GM12892 (cell line): ENCODE measurements at regions not wholly inside any gene's neighbourhood (a gene's known extent, or its start where the extent isn't known, plus 50 kb on each side); places are given as distances from the start of the nearest gene placed in this dataset.

Experiments used
- POLR2A ChIP-seq: IDR thresholded peaks from 2 replicates; pipeline ENCODE4 v1.6.1; 2011; ENCODE audit warnings: low read depth, low read length, control low read depth
- POLR2AphosphoS5 ChIP-seq: IDR thresholded peaks from 2 replicates; pipeline ENCODE4 v1.6.1; 2011; ENCODE audit warnings: low read depth, low read length, control low read depth
- TAF1 ChIP-seq: IDR thresholded peaks from 2 replicates; pipeline ENCODE4 v1.6.1; 2011; ENCODE audit warnings: low read depth, mild to moderate bottlenecking, control low read depth, low read length, borderline replicate concordance

DNA sequence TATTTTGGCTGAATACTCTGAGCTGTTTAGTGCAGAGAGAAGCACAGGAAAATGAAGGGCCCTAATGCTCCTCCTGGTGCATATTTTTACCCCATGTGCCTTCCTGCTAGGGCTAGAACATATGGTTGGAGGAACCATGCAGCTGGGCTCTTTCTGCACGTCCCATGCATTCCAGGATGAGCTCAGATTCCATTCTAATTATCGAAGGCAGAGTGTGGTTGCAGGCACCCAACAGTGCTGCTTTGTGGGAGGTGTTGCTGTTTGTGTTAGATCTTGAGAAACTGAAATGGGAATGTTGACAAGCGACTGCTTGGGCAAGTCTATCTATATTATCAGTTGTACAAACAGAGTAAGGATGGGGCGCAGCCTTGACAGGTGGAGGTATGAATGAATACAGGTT lies 419.5 kb downstream of the DHX35 start:
- TF ChIP-seq TAF1 (no peak), POLR2AphosphoS5 (no peak), POLR2A (no peak)
